Naive thymus-derived CD4-positive, alpha-beta T cell (primary cell): ENCODE measurements at regions not wholly inside any gene's neighbourhood (a gene's known extent, or its start where the extent isn't known, plus 50 kb on each side); places are given as distances from the start of the nearest gene placed in this dataset.
"Not testable (repeated sequence)": the region's sequence is repeated elsewhere in the genome, so short reads cannot be mapped to it uniquely, and the experiment has no call there.

Experiments used
- ATAC-seq: fragments of 150-1000 bp; cut with Tn5 transposase; 2 replicates; pipeline ENCODE4 v1.10.0; 2021; ENCODE audit warnings: mild to moderate bottlenecking, moderate library complexity
- CTCF ChIA-PET: fragments of 350-600 bp; sonication (Branson Sonifier 250); formaldehyde crosslinking; loops from one replicate; lab custom pipeline; 2021; ENCODE audit warnings: antibody characterized with exemption; lab: Charles Lee
- POLR2A ChIA-PET: fragments of 350-600 bp; sonication (Branson Sonifier 250); formaldehyde crosslinking; loops from one replicate; lab custom pipeline; 2021; ENCODE audit warnings: antibody characterized with exemption, inconsistent platforms; lab: Charles Lee
- DNase-seq, 9 donors: peaks; one replicate each; pipeline versions ENCODE4 v3.0.0 to v3.0.0-alpha.2; 2020 to 2022; ENCODE audit warnings: mixed read lengths in 1 of 9
- H3K27ac ChIP-seq: one replicate; pipeline ENCODE4 v1.7.0; 2013; ENCODE audit warnings: mild to moderate bottlenecking, low read depth, low read length, moderate library complexity
- H3K27me3 ChIP-seq, 2 donors: one replicate each; pipeline ENCODE4 v1.7.0; 2013; ENCODE audit warnings: low read length in 2 of 2, mild to moderate bottlenecking in 2 of 2, moderate library complexity in 2 of 2; ENCODE audit not compliant: control insufficient read depth in 2 of 2, insufficient read depth in 2 of 2
- H3K36me3 ChIP-seq, 3 experiments: 1 replicate in 2 of 3; 2 replicates in 1 of 3; pipeline ENCODE4 v1.7.0; 2013; ENCODE audit warnings: low read length in 3 of 3, mild to moderate bottlenecking in 3 of 3, moderate library complexity in 1 of 3; ENCODE audit not compliant: insufficient read depth in 3 of 3, control insufficient read depth in 2 of 3
- H3K4me1 ChIP-seq, 2 donors: one replicate each; pipeline ENCODE4 v1.7.0; 2013; ENCODE audit warnings: low read length in 2 of 2, mild to moderate bottlenecking in 2 of 2, moderate library complexity in 1 of 2; ENCODE audit not compliant: control insufficient read depth in 2 of 2, insufficient read depth in 2 of 2
- H3K4me3 ChIP-seq: 2 replicates; pipeline ENCODE4 v1.7.0; 2013; ENCODE audit warnings: mild to moderate bottlenecking, low read length
- H3K9me3 ChIP-seq, 3 experiments: 1 replicate in 2 of 3; 2 replicates in 1 of 3; pipeline ENCODE4 v1.7.0; 2013; ENCODE audit warnings: low read length in 3 of 3; ENCODE audit not compliant: control insufficient read depth in 2 of 3
- H3K27ac Mint-ChIP-seq, 9 donors: one replicate each; pipeline ENCODE4 v1.8.0; 2020 to 2022; ENCODE audit warnings: mixed read lengths in 9 of 9, mild to moderate bottlenecking in 8 of 9, moderate library complexity in 5 of 9, inconsistent platforms in 2 of 9
- H3K27me3 Mint-ChIP-seq, 5 donors: one replicate each; pipeline ENCODE4 v1.8.0; 2021 to 2022; ENCODE audit warnings: mixed read lengths in 5 of 5, mild to moderate bottlenecking in 1 of 5
- H3K36me3 Mint-ChIP-seq, 5 donors: one replicate each; pipeline ENCODE4 v1.8.0; 2020 to 2022; ENCODE audit warnings: mixed read lengths in 5 of 5, mild to moderate bottlenecking in 3 of 5, inconsistent platforms in 1 of 5
- H3K4me1 Mint-ChIP-seq, 7 donors: one replicate each; pipeline ENCODE4 v1.8.0; 2020 to 2022; ENCODE audit warnings: mixed read lengths in 7 of 7, mild to moderate bottlenecking in 3 of 7, inconsistent platforms in 1 of 7
- H3K4me3 Mint-ChIP-seq, 10 donors: one replicate each; pipeline ENCODE4 v1.8.0; 2020 to 2022; ENCODE audit warnings: mild to moderate bottlenecking in 10 of 10, mixed read lengths in 10 of 10, moderate library complexity in 6 of 10, inconsistent platforms in 2 of 10
- H3K9me3 Mint-ChIP-seq, 11 donors: one replicate each; pipeline ENCODE4 v1.8.0; 2020 to 2022; ENCODE audit warnings: mixed read lengths in 11 of 11, mild to moderate bottlenecking in 4 of 11, inconsistent platforms in 1 of 11, moderate library complexity in 1 of 11
- intact Hi-C, 2 donors: fragments of 100-400 bp; cut with micrococcal nuclease; formaldehyde crosslinking; loops; one replicate each; pipeline ENCODE4 v1.15.1; 2023

DNA sequence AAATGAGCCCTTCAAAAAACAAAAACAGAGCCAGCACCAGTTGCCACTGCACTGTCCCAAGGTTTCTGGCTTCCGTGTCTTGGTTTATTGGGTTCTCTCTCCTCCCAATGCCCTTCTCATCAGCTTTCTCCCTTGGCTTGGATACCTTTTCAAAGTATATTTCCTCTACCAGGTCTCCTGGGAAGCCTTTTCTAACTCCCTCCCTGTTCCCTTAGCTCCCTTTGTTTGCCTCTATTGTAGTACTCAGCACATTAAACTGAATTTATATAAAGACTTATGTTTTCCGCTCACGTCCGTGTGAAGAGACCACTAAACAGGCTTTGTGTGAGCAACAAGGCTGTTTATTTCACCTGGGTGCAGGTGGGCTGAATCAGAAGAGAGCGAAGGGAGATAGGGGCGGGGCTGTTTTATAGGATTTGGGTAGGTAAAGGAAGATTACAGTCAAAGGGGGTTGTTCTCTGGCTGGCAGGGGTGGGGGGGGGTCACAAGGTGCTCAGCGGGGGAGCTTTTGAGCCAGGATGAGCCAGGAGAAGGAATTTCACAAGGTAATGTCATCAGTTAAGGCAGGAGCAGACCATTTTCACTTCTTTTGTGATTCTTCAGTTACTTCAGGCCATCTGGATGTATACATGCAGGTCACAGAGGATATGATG, 89.7 kb upstream of the DNAH14 start:
- H3K27ac Mint-ChIP-seq, H3K36me3 Mint-ChIP-seq, H3K4me3 ChIP-seq, H3K27me3 Mint-ChIP-seq, H3K4me1 Mint-ChIP-seq, ATAC-seq, H3K4me3 Mint-ChIP-seq, H3K27me3 ChIP-seq, H3K4me1 ChIP-seq, H3K36me3 ChIP-seq, H3K27ac ChIP-seq, POLR2A ChIA-PET, intact Hi-C loops, CTCF ChIA-PET, DNase-seq, H3K9me3 ChIP-seq, H3K9me3 Mint-ChIP-seq: not testable (repeated sequence)

DNA sequence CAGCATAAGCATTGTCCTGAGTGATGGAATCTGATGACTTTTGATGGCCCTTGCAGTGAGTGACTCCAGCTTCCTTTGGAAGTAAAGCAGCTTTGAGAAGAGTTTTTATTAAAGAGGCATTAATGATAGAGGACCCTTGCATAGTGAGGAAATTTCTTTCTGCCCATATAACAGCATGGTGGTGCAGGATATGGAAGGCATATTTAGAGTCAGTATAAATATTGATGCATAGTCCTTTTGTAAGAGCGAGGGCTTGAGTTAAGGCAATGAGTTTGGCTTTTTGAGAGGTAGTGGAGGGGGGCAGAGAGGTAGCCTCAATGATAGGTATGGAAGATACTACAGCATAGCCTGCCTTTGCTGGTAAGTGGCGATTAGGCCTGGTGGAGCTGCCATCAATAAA, 87.7 kb upstream of the DNAH14 start:
- H3K4me1 ChIP-seq, CTCF ChIA-PET, H3K4me3 ChIP-seq, H3K27me3 ChIP-seq, ATAC-seq, POLR2A ChIA-PET, H3K27ac Mint-ChIP-seq, H3K4me3 Mint-ChIP-seq, DNase-seq, H3K4me1 Mint-ChIP-seq, intact Hi-C loops, H3K27ac ChIP-seq, H3K36me3 ChIP-seq, H3K36me3 Mint-ChIP-seq, H3K27me3 Mint-ChIP-seq, H3K9me3 Mint-ChIP-seq, H3K9me3 ChIP-seq: not testable (repeated sequence)

DNA sequence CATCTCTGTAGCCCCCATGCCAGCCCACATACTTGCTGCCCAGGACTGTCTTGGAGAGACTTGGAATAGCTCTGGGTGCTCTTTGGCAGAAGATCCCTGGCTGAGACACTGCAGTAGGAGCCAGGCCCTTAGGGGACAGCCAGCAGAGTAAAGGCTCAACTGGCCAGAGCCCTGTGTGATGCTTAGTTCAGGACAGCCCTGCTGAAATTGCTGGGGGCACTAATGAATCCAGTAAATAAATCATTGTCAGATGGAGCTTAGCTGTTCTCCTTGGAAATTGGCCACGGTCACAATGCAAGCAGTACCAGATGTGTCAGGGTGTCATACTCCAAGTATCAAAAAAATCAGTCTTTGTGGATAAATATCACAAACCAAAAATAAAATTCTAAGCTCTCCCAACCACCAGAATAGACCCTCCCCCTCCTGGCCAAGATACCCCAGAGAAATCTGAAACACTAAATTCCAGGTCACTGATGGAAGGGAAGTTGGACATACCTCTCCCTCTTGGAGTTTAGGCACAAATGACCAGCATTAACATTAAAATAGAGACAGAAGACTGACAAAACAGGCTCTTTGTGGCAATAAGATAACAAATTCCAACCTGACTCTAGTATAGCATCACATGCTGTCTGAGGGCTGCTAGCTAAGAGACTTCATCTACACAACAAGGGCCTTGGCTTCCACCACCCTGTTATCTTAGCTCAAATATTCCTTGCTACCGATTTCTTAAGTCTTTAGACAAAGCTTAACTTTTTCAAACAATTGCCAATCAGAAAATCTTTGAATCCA, 83.2 kb upstream of the DNAH14 start:
- no peaks in the 10 kb centered on the region for H3K27me3 ChIP-seq
- H3K36me3 Mint-ChIP-seq: no peaks in the 10 kb centered on the region
- peaks cover 0 to 10% (median 7%) of the 10 kb centered on the region in 5 donors for H3K27me3 Mint-ChIP-seq

DNA sequence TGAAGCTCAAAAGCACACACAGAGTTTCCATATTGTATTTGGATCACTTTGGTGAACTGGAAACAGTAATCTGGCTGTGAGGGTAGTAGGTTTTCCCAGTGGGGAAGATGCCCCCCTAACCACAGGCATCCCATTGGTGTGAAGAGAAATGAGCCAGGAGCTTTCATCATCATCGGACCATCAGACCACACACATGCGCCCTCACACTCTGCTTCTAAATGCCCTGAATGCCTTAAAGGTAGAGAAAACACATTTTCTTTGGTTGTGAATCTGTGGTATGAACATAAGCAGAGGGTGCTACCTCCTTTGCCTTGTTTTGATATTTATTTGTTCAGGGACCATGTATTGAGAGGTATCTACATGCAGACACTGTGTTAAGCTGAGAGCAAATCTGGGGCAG, 79.0 kb upstream of the DNAH14 start:
- no peak for DNase-seq
- H3K9me3 ChIP-seq: no peaks in the 10 kb centered on the region
- H3K27me3 ChIP-seq: no peaks in the 10 kb centered on the region
- ChIA-PET CTCF (interaction anchor here (0.5 to 1.9 kb wide), 3 partner anchors 13 to 337 kb away, joined by 3 to 8 read pairs (median 5); no protein-coding TSS in a partner anchor), POLR2A (no interaction called here)
- Mint-ChIP-seq H3K4me3 (no peak overlapping the region), H3K4me1 (peaks cover 0 to 2% (median 0%) of the 10 kb centered on the region in 7 donors), H3K36me3 (no peaks in the 10 kb centered on the region), H3K27me3 (peaks cover 0 to 17% (median 9%) of the 10 kb centered on the region in 5 donors), H3K27ac (no peak overlapping the region), H3K9me3 (no peaks in the 10 kb centered on the region)
- H3K4me3 ChIP-seq: no peak overlapping the region
- no peaks in the 10 kb centered on the region for H3K4me1 ChIP-seq
- intact Hi-C loops: loop anchor here in 1 of 2 donors (5.0 kb wide), 1 partner anchor 148 kb away; no protein-coding TSS in a partner anchor
- H3K27ac ChIP-seq: no peak overlapping the region
- H3K36me3 ChIP-seq: no peaks in the 10 kb centered on the region
- ATAC-seq: no peak

More for the DNA sequence above, 83.2 kb upstream of the DNAH14 start:
- Histone ChIP-seq H3K27ac (no peak overlapping the region), H3K9me3 (no peaks in the 10 kb centered on the region), H3K4me1 (no peaks in the 10 kb centered on the region), H3K4me3 (no peak overlapping the region), H3K36me3 (no peaks in the 10 kb centered on the region)
- ATAC-seq: no peak
- POLR2A ChIA-PET: no interaction called here
- DNase-seq: no peak
- peaks cover 0 to 9% (median 0%) of the 10 kb centered on the region in 11 donors for H3K9me3 Mint-ChIP-seq
- H3K27ac Mint-ChIP-seq: no peak overlapping the region
- intact Hi-C loops: no loop called here
- no peaks in the 10 kb centered on the region for H3K4me1 Mint-ChIP-seq
- no peak overlapping the region for H3K4me3 Mint-ChIP-seq
- CTCF ChIA-PET: no interaction called here

DNA sequence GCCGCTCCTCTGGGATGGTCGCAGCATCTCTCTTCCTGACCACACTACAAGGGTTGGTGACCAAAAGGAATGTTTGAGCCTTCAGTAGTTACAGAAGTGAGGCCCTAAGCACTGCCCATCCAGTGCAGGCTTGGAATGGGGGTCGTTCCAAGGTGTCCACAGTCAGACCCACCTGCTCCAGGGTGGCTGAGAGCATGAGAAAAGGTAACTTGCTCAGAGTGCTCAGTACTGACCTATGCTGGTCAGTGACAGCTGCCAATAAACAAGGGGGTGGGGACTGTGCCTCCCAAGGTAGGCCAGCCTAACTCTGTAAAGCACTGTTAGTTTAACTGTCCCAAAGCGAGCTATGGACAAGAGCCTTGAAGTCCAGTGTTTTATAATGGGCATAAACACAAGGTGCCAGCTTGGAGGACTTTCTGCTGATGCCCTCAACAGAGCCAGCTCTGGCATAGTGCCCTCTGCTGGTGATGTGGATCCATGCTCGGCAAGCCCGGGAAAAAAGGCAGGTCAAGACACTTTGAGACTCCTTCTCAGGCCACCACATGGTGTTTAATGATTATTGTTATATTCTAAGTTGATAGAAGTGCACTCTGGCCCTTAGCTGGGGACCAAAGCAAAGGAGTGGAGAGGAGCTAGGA, 78.1 kb upstream of the DNAH14 start:
- peaks cover 0 to 17% (median 9%) of the 10 kb centered on the region in 5 donors for H3K27me3 Mint-ChIP-seq
- ChIA-PET CTCF (interaction anchor here (1.0 to 1.9 kb wide), 3 partner anchors 10 to 341 kb away, joined by 3 to 8 read pairs (median 5); no protein-coding TSS in a partner anchor), POLR2A (no interaction called here)
- H3K4me1 ChIP-seq: no peaks in the 10 kb centered on the region
- ATAC-seq (peak; percentile 38), DNase-seq (peak in 7 of 9 donors; percentile 3 to 51 (median 17))
- H3K4me1 Mint-ChIP-seq: peaks cover 0 to 2% (median 0%) of the 10 kb centered on the region in 7 donors
- H3K36me3 ChIP-seq: no peaks in the 10 kb centered on the region
- H3K4me3 ChIP-seq: no peak overlapping the region
- no peak overlapping the region for H3K27ac ChIP-seq
- no peaks in the 10 kb centered on the region for H3K27me3 ChIP-seq
- intact Hi-C loops: loop anchor here in 1 of 2 donors (1.0 to 5.0 kb wide), 2 partner anchors 149 to 338 kb away; no protein-coding TSS in a partner anchor
- no peak overlapping the region for H3K4me3 Mint-ChIP-seq
- H3K36me3 Mint-ChIP-seq: no peaks in the 10 kb centered on the region
- no peaks in the 10 kb centered on the region for H3K9me3 ChIP-seq
- no peaks in the 10 kb centered on the region for H3K9me3 Mint-ChIP-seq
- no peak overlapping the region for H3K27ac Mint-ChIP-seq

DNA sequence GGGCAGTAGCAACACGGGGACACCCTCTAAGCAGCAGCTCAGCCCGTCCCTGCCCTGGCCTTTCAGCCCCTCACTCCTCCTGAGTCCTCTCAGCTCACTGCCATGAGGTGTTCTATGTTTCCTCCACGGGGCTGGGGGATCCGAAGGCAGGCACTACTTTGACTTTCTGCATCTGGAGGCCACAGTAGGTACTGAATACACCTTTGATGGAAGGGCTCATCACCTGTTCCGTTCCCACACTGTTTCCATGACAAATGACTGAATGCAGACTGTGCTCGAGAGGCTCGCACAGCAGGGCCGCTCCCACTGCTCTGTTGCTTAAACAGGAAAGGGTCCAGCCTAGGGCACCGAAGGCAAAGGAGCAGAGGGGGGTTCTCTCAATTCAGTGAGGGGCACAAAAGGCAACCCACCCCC, 77.6 kb upstream of the DNAH14 start:
- Histone ChIP-seq H3K4me1 (no peaks in the 10 kb centered on the region), H3K9me3 (no peaks in the 10 kb centered on the region), H3K36me3 (no peaks in the 10 kb centered on the region), H3K27ac (no peak overlapping the region), H3K27me3 (no peaks in the 10 kb centered on the region), H3K4me3 (no peak overlapping the region)
- CTCF ChIA-PET: interaction anchor here (1.0 kb wide), 2 partner anchors 10 to 342 kb away, joined by 3 to 5 read pairs; no protein-coding TSS in a partner anchor
- Mint-ChIP-seq H3K9me3 (no peaks in the 10 kb centered on the region), H3K4me3 (no peak overlapping the region), H3K27ac (no peak overlapping the region), H3K4me1 (peaks cover 0 to 2% (median 0%) of the 10 kb centered on the region in 7 donors), H3K27me3 (peaks cover 0 to 17% (median 9%) of the 10 kb centered on the region in 5 donors), H3K36me3 (no peaks in the 10 kb centered on the region)
- POLR2A ChIA-PET: no interaction called here
- DNase-seq (peak in 1 of 9 donors; percentile 2), ATAC-seq (no peak)
- intact Hi-C loops: loop anchor here in 1 of 2 donors (1.0 to 5.0 kb wide), 2 partner anchors 150 to 339 kb away; no protein-coding TSS in a partner anchor
